Fibroblast of gingiva (primary cell): ENCODE measurements at regions not wholly inside any gene's neighbourhood (a gene's known extent, or its start where the extent isn't known, plus 50 kb on each side); places are given as distances from the start of the nearest gene placed in this dataset.

ENCODE experiments used
- DNase-seq: peaks from one replicate; pipeline ENCODE4 v3.0.0-alpha.2; 2011; ENCODE audit warnings: low read depth

- no peak for DNase-seq
These were observed 56.8 kb upstream of the OLFM1 start for GRCh38 chr9:135030566-135031226.

DNA sequence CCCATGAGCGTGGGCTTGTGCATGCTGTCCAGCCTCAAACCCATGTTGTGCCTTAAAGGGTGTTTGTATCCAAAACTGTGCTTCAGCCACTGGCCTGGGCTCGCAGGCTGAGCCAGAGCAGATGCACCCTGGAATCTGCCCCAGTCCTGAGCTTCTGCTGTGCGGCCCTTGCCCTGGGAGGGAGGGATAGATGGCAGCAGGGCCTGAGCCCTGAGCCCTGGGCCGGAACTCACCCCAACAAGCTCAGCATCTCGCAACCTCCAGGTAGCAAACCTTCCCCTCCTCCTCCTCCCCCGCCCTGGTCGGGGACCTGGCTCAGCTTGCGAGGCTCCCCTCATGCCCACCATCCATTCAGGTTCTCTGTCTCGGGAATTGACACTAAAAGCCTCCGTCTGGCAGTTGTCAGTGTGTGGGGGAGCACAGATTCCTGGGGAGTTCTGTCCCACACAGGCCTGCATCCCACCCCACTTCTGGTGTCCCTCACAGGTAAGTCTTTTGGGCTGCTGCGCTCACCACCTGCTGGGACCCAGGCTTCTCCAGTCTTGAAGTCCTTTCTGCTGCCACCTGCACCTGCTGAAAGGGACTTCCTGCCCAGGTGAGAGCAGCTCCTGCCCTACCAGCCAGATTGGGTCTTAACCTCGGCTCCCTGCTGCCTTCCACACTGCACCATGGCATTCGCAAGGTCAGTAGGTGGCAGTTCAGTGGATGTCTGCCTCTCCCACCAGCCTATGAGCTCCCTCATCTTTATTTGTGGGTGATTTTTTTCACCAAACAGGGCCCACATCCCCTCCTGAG, 55.2 kb upstream of the OLFM1 start:
- DNase-seq = no peak

DNA sequence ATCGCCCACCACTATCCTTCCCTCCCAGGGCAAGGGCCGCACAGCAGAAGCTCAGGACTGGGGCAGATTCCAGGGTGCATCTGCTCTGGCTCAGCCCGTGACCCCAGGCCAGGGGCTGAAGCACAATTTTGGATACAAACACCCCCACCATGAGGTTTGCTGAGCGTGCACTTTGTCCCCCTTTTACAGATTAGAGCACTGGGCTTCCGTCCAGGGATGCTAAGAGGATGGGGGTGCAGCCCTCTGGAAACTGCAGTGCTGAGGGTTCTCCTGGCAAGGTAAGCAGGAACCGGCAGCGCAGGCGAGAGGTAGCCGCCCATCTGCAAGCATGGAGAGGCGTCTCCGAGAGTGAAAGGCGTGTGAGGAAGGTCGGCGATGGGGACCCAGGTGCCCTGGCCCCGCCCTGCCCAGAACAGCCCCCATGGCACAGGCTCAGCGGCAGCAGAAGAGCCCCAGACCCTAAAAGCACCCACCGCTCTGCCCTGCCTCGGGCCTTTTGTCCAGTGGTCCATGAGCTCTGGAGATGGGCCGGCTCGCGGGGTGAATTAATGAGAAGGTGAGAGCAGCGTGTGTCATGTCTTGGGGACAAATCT, 54.5 kb upstream of the OLFM1 start:
- DNase-seq = no peak

DNA sequence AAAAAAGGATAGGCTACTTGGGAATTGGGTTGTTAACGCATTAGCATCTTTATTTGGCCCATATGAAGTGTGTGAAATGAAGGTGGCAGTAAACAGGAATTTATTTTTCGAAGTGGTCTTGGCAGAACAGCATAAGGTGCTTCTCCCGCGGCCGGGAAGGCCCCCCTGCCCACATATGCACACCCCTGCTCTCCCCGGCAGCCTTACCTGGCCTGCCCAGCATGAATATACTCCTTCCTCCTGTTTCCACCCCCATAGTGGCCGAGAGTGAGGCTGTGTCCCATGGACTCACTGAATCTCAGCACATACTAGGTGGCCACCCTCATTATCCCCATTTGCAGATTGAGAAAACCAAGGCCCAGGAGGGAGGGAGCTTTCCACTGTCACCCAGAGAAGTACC, 54.0 kb upstream of the OLFM1 start:
- no peak for DNase-seq

- DNase-seq = no peak
These were observed 53.4 kb upstream of the OLFM1 start for GRCh38 chr9:135034106-135034505.

GRCh38 chr9:135035781-135036760, 51.4 kb upstream of the OLFM1 start:
- no peak for DNase-seq

GRCh38 chr9:135036861-135037465, 50.5 kb upstream of the OLFM1 start:
- no peak for DNase-seq

DNA sequence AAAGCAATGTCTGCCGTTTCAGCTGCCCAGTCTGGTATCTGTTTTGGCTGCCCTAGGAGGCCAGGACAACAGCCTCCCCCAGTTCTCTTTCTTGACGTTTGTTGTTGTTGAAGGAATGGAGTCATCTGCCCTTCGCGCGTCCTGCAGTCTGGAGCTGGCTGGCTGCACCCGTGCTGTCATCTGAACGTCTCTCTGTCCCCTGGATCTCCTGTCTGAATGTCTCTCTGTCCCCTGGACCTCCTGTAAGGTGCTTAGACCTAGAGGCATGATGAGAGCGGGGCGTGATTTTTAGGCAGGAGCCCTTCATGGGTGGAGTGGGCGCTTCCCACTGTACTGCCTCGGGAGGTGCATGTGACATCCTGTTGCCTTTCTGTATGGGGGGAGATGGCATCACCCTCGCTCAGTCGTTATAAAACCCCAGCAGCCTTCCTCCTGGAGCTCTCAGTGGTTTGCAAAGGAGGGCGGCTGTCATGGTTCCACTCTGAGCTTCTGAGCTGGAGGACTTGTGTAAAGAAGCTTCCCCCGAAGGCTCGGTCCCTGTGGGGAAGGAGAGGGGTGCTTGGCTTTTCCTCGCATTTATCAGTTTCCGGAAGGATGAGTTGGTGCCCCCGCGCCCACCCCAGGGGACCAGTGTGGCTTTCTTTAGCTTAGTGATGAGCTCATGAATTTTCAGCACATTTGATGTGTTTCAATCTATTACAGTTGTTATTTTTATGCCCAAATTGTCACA, 49.8 kb upstream of the OLFM1 start:
- no peak for DNase-seq
